A549 (cell line): ENCODE measurements at regions not wholly inside any gene's neighbourhood (a gene's known extent, or its start where the extent isn't known, plus 50 kb on each side); places are given as distances from the start of the nearest gene placed in this dataset.

Experiments
- ATAC-seq, 2 experiments: fragments of 200-7000 bp in 1 of 2; fragments of >200 bp in 1 of 2; cut with Nextera tagmentation in 1 of 2; cut with Tn5 transposase in 1 of 2; 3 replicates each; pipeline versions ENCODE4 v1.8.0 to v1.9.1; 2018 to 2020; ENCODE audit warnings: mild to moderate bottlenecking in 1 of 2, moderate library complexity in 1 of 2
- CTCF ChIA-PET: fragments of 300-600 bp; sonication (Branson Sonifier 250); formaldehyde crosslinking; extraction: SDS; loops from one replicate; lab custom pipeline; 2021; ENCODE audit warnings: antibody characterized with exemption, inconsistent platforms; lab: Yijun Ruan, JAX
- POLR2A ChIA-PET: fragments of 350-600 bp; formaldehyde crosslinking; extraction: SDS; loops from one replicate; lab custom pipeline; 2021; ENCODE audit warnings: antibody characterized with exemption, inconsistent platforms; lab: Yijun Ruan, JAX
- DNase-seq, 2 experiments: peaks; one replicate each; pipeline versions ENCODE4 v3.0.0 to v3.0.0-alpha.2; 2011 to 2016; ENCODE audit warnings: low read depth in 1 of 2, low spot score in 1 of 2
- FAIRE-seq: peaks from 2 replicates; lab custom pipeline; 2011; peaks lifted over from hg19 to GRCh38; lab: Jason Lieb, UNC
- H3K27ac ChIP-seq, 2 experiments: fragments of >200 bp; sonication (Bioruptor Twin); formaldehyde crosslinking; 3 replicates each; pipeline ENCODE4 v1.5.1; 2016 to 2017
- H3K4me1 ChIP-seq: fragments of >200 bp; sonication (Bioruptor Twin); formaldehyde crosslinking; 3 replicates; pipeline ENCODE4 v1.6.1; 2016
- H3K4me2 ChIP-seq: fragments of >200 bp; sonication (Bioruptor Twin); formaldehyde crosslinking; 3 replicates; pipeline ENCODE4 v1.6.1; 2016
- H3K4me3 ChIP-seq: fragments of >200 bp; sonication (Bioruptor Twin); formaldehyde crosslinking; 3 replicates; pipeline ENCODE4 v1.5.1; 2016
- H3K9me3 ChIP-seq: fragments of >200 bp; sonication (Bioruptor Twin); formaldehyde crosslinking; 3 replicates; pipeline ENCODE4 v1.6.1; 2016
- CBX2 ChIP-seq: fragments of 200-600 bp; sonication (generic); IDR thresholded peaks from 2 replicates; pipeline ENCODE4 v1.6.1; 2016; ENCODE audit warnings: low read depth, mild to moderate bottlenecking, borderline replicate concordance
- CHD4 ChIP-seq: fragments of 200-600 bp; sonication (generic); IDR thresholded peaks from 2 replicates; pipeline ENCODE4 v1.6.1; 2016; ENCODE audit warnings: antibody characterized with exemption, mild to moderate bottlenecking, borderline replicate concordance
- FOSB ChIP-seq: fragments of 250-450 bp; sonication (Bioruptor Pico); IDR thresholded peaks from 2 replicates; pipeline ENCODE4 v1.5.0; 2020; ENCODE audit warnings: mild to moderate bottlenecking, moderate library complexity
- FOSL2 ChIP-seq, 2 experiments: fragments of 450-650 bp in 1 of 2; fragments of >200 bp in 1 of 2; sonication (Bioruptor Twin) in 1 of 2; formaldehyde crosslinking; IDR thresholded peaks; 2 replicates each; pipeline versions ENCODE4 v1.5.0 to v1.6.1; 2016 to 2020; ENCODE audit warnings: mild to moderate bottlenecking in 1 of 2, moderate library complexity in 1 of 2
- GATA3 ChIP-seq: IDR thresholded peaks from 2 replicates; pipeline ENCODE4 v1.6.1; 2012; ENCODE audit warnings: borderline replicate concordance
- HOXA7 ChIP-seq: fragments of 250-450 bp; sonication (Bioruptor Pico); IDR thresholded peaks from 2 replicates; pipeline ENCODE4 v1.5.0; 2020; ENCODE audit warnings: mild to moderate bottlenecking, moderate library complexity
- HOXB5 ChIP-seq: fragments of 250-450 bp; sonication (Bioruptor Pico); IDR thresholded peaks from 2 replicates; pipeline ENCODE4 v1.5.0; 2020; ENCODE audit warnings: mild to moderate bottlenecking, moderate library complexity
- MAFK ChIP-seq: fragments of 450-650 bp; IDR thresholded peaks from 2 replicates; pipeline ENCODE4 v1.6.1; 2014; ENCODE audit not compliant: partially characterized antibody
- NFE2L2 ChIP-seq: fragments of 150-350 bp; conservative IDR thresholded peaks from 2 replicates; pipeline ENCODE4 v1.6.1; 2014; ENCODE audit warnings: low read length
- NR3C1 ChIP-seq: fragments of >200 bp; sonication (Bioruptor Twin); formaldehyde crosslinking; IDR thresholded peaks from 3 replicates; pipeline ENCODE4 v1.6.1; 2017
- POLR2AphosphoS2 ChIP-seq: conservative IDR thresholded peaks from 2 replicates; pipeline ENCODE4 v1.6.1; 2012; ENCODE audit warnings: low read length, improper control_type of control experiment, inconsistent platforms
- RAD21 ChIP-seq, 2 experiments: fragments of >200 bp in 1 of 2; sonication (Bioruptor Twin) in 1 of 2; formaldehyde crosslinking in 1 of 2; IDR thresholded peaks in 1 of 2; conservative IDR thresholded peaks in 1 of 2; 2 replicates in 1 of 2; 3 replicates in 1 of 2; pipeline ENCODE4 v1.6.1; 2012 to 2018; ENCODE audit warnings: inconsistent platforms in 1 of 2
- RARB ChIP-seq: fragments of 250-450 bp; sonication (Bioruptor Pico); IDR thresholded peaks from 2 replicates; pipeline ENCODE4 v1.8.0; 2021; ENCODE audit warnings: mild to moderate bottlenecking, moderate library complexity
- RCOR1 ChIP-seq: fragments of 150-350 bp; IDR thresholded peaks from 2 replicates; pipeline ENCODE4 v1.6.1; 2014; ENCODE audit warnings: antibody characterized with exemption, low read length, low read depth
- SMC3 ChIP-seq: fragments of >200 bp; sonication (Bioruptor Twin); formaldehyde crosslinking; IDR thresholded peaks from 3 replicates; pipeline ENCODE4 v1.6.1; 2018; ENCODE audit warnings: inconsistent platforms
- SREBF2 ChIP-seq: fragments of 450-650 bp; IDR thresholded peaks from 2 replicates; pipeline ENCODE4 v1.6.1; 2014; ENCODE audit warnings: mild to moderate bottlenecking, moderate library complexity
- TFCP2L1 ChIP-seq: fragments of 250-450 bp; sonication (Bioruptor Pico); IDR thresholded peaks from 2 replicates; pipeline ENCODE4 v1.5.0; 2021; ENCODE audit warnings: mild to moderate bottlenecking
- USF2 ChIP-seq: fragments of 450-650 bp; IDR thresholded peaks from 2 replicates; pipeline ENCODE4 v1.6.1; 2014; ENCODE audit warnings: antibody characterized with exemption
- ZC3H11A ChIP-seq: fragments of 450-650 bp; IDR thresholded peaks from 2 replicates; pipeline ENCODE4 v1.6.1; 2014; ENCODE audit warnings: antibody characterized with exemption, mild to moderate bottlenecking
- ZFP36 ChIP-seq: fragments of 450-650 bp; IDR thresholded peaks from 2 replicates; pipeline ENCODE4 v1.6.1; 2014; ENCODE audit warnings: borderline replicate concordance; ENCODE audit not compliant: partially characterized antibody
- WGBS: methylation state at CpG from one replicate; pipeline ENCODE4 v1.1.6; 2017; ENCODE audit errors: missing lambda C conversion rate; 5-methylcytosine and 5-hydroxymethylcytosine counted together
- TF ChIP-seq, protein P1 (sequence below): fragments of 200-600 bp; sonication (generic); IDR thresholded peaks from 2 replicates; pipeline ENCODE4 v1.6.1; 2016; ENCODE audit warnings: antibody characterized with exemption, mild to moderate bottlenecking, moderate library complexity
- TF ChIP-seq, protein P2 (sequence below): IDR thresholded peaks from 2 replicates; pipeline ENCODE4 v1.6.1; 2012

GRCh38 chr11:134849833-134850232 lies 437.8 kb upstream of the B3GAT1 start:
- Histone ChIP-seq H3K4me1 (no peaks in the 10 kb centered on the region), H3K4me2 (no peak overlapping the region), H3K27ac (no peak overlapping the region), H3K4me3 (no peak overlapping the region), H3K9me3 (no peaks in the 10 kb centered on the region)
- CTCF ChIA-PET = no interaction called here
- FAIRE-seq = no peak
- TF ChIP-seq CBX2 (no peak), CHD4 (no peak), ZC3H11A (no peak), ZFP36 (no peak), NFE2L2 (no peak), RARB (no peak), RCOR1 (no peak), FOSB (CRISPR knock-in tag) (no peak), FOSL2 (IDR thresholded peaks at IDR 0.05) (no peak), FOSL2 (CRISPR knock-in tag; IDR thresholded peaks at IDR 0.05) (no peak), GATA3 (no peak), USF2 (no peak), SMC3 (no peak), TFCP2L1 (no peak)
- TF ChIP-seq, protein P1, sequence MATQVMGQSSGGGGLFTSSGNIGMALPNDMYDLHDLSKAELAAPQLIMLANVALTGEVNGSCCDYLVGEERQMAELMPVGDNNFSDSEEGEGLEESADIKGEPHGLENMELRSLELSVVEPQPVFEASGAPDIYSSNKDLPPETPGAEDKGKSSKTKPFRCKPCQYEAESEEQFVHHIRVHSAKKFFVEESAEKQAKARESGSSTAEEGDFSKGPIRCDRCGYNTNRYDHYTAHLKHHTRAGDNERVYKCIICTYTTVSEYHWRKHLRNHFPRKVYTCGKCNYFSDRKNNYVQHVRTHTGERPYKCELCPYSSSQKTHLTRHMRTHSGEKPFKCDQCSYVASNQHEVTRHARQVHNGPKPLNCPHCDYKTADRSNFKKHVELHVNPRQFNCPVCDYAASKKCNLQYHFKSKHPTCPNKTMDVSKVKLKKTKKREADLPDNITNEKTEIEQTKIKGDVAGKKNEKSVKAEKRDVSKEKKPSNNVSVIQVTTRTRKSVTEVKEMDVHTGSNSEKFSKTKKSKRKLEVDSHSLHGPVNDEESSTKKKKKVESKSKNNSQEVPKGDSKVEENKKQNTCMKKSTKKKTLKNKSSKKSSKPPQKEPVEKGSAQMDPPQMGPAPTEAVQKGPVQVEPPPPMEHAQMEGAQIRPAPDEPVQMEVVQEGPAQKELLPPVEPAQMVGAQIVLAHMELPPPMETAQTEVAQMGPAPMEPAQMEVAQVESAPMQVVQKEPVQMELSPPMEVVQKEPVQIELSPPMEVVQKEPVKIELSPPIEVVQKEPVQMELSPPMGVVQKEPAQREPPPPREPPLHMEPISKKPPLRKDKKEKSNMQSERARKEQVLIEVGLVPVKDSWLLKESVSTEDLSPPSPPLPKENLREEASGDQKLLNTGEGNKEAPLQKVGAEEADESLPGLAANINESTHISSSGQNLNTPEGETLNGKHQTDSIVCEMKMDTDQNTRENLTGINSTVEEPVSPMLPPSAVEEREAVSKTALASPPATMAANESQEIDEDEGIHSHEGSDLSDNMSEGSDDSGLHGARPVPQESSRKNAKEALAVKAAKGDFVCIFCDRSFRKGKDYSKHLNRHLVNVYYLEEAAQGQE = no peak
- TF ChIP-seq, protein P2, sequence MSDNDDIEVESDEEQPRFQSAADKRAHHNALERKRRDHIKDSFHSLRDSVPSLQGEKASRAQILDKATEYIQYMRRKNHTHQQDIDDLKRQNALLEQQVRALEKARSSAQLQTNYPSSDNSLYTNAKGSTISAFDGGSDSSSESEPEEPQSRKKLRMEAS = no peak
- POLR2A ChIA-PET = no interaction called here
- no peak for ATAC-seq
- WGBS = 7% methylated on average over 3 of the region's 3 CpGs
- DNase-seq = no peak

GRCh38 chr11:134847083-134847715 lies 435.2 kb upstream of the B3GAT1 start:
- no peak for FAIRE-seq
- no peak overlapping the region for H3K4me2 ChIP-seq
- ChIA-PET CTCF (interaction anchor here (1.5 kb wide), 1 partner anchor 22 kb away, joined by 4 read pairs; no protein-coding TSS in a partner anchor), POLR2A (no interaction called here)
- no peaks in the 10 kb centered on the region for H3K9me3 ChIP-seq
- H3K4me3 ChIP-seq = no peak overlapping the region
- ATAC-seq = no peak
- no peak overlapping the region for H3K27ac ChIP-seq
- WGBS = 29% methylated on average over 10 of the region's 17 CpGs
- DNase-seq = no peak
- H3K4me1 ChIP-seq = no peaks in the 10 kb centered on the region
- TF ChIP-seq GATA3 = no peak
- no peak for TF ChIP-seq SREBF2
- no peak for TF ChIP-seq SMC3
- no peak for TF ChIP-seq ZFP36
- TF ChIP-seq POLR2AphosphoS2 = no peak
- TF ChIP-seq MAFK = no peak
- TF ChIP-seq NR3C1 = no peak
- TF ChIP-seq HOXB5 = no peak
- TF ChIP-seq HOXA7 (CRISPR knock-in tag) = no peak
- TF ChIP-seq RAD21 (conservative IDR thresholded peaks at IDR 0.05 in 1 of 2, IDR thresholded peaks at IDR 0.05 in 1 of 2) = no peak
